ENCODE measurements at regions not wholly inside any gene's neighbourhood (a gene's known extent, or its start where the extent isn't known, plus 50 kb on each side); places are given as distances from the start of the nearest gene placed in this dataset.

DNA sequence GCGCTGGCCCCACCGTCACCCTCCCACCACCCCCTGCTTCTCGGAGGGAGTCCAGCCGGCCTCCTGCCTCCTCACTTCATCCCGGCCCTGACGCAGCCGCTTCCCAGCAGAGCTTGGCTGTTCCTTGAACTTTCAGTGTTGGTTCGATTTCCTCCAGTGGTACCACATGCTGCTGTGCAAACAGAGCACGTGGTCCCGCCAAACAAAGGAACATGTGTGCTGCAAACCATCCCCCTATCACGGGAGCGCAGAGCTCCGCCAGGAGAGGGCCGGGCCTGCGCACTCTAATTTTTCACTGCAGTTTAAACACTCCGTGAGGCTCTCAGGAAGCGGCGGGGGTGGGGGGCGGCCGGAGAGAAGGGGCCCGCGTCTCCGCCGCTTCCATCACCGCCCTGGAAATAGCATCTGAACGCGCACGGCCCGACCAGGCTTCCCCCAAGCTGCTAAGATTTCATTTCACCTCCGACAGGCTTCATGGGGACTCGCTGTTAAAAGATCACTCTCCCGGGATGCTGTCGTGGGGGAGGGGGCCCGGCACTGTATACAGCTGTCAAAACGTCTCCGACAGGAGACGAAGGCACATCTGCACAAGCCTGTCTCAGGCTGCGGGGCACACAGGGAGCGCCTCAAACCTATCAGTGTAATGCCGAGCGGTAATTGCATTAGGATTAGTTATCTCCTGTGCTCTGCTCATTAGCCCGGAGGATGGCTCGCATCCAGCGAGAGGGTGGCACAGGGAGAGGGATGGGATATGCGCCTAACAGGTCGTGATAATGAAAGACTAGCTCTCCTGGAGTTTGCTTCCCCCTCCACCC lies 269.9 kb upstream of the SORL1-AS1 start (continued):
- TF ChIP-seq, protein P1, sequence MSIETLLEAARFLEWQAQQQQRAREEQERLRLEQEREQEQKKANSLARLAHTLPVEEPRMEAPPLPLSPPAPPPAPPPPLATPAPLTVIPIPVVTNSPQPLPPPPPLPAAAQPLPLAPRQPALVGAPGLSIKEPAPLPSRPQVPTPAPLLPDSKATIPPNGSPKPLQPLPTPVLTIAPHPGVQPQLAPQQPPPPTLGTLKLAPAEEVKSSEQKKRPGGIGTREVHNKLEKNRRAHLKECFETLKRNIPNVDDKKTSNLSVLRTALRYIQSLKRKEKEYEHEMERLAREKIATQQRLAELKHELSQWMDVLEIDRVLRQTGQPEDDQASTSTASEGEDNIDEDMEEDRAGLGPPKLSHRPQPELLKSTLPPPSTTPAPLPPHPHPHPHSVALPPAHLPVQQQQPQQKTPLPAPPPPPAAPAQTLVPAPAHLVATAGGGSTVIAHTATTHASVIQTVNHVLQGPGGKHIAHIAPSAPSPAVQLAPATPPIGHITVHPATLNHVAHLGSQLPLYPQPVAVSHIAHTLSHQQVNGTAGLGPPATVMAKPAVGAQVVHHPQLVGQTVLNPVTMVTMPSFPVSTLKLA (IDR thresholded peaks at IDR 0.05): peak; percentile 98
- no peak for TF ChIP-seq CHD4 (IDR thresholded peaks at IDR 0.05; ENCODE audit: borderline replicate concordance, low read length)
- TF ChIP-seq, protein P2, sequence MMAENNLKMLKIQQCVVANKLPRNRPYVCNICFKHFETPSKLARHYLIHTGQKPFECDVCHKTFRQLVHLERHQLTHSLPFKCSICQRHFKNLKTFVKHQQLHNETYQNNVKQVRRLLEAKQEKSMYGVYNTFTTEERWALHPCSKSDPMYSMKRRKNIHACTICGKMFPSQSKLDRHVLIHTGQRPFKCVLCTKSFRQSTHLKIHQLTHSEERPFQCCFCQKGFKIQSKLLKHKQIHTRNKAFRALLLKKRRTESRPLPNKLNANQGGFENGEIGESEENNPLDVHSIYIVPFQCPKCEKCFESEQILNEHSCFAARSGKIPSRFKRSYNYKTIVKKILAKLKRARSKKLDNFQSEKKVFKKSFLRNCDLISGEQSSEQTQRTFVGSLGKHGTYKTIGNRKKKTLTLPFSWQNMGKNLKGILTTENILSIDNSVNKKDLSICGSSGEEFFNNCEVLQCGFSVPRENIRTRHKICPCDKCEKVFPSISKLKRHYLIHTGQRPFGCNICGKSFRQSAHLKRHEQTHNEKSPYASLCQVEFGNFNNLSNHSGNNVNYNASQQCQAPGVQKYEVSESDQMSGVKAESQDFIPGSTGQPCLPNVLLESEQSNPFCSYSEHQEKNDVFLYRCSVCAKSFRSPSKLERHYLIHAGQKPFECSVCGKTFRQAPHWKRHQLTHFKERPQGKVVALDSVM (CRISPR knock-in tag; IDR thresholded peaks at IDR 0.05): peak; percentile 84
- no peak for TF ChIP-seq ZSCAN20 (CRISPR knock-in tag; IDR thresholded peaks at IDR 0.05; ENCODE audit: borderline replicate concordance)
- no peak for TF ChIP-seq SYNCRIP (IDR thresholded peaks at IDR 0.05; ENCODE audit: insufficient read depth, low read depth, low read length)
- TF ChIP-seq HNF4G (IDR thresholded peaks at IDR 0.05; ENCODE audit: borderline replicate concordance, low read depth, low read length): 0 out of 2 replicates have a peak, but pooled peaks have one; percentile 3
- no peak for TF ChIP-seq HNF4G (CRISPR knock-in tag; IDR thresholded peaks at IDR 0.05; ENCODE audit: borderline replicate concordance, low read depth)
- TF ChIP-seq ZNF737 (CRISPR knock-in tag; IDR thresholded peaks at IDR 0.05; ENCODE audit: borderline replicate concordance): no peak
- no peak for TF ChIP-seq ZNF615 (CRISPR knock-in tag; IDR thresholded peaks at IDR 0.05; ENCODE audit: borderline replicate concordance)
- TF ChIP-seq HIVEP1 (CRISPR knock-in tag; IDR thresholded peaks at IDR 0.05): peak; percentile 51; the same call in 1 of the 2 replicates
- TF ChIP-seq, protein P3, sequence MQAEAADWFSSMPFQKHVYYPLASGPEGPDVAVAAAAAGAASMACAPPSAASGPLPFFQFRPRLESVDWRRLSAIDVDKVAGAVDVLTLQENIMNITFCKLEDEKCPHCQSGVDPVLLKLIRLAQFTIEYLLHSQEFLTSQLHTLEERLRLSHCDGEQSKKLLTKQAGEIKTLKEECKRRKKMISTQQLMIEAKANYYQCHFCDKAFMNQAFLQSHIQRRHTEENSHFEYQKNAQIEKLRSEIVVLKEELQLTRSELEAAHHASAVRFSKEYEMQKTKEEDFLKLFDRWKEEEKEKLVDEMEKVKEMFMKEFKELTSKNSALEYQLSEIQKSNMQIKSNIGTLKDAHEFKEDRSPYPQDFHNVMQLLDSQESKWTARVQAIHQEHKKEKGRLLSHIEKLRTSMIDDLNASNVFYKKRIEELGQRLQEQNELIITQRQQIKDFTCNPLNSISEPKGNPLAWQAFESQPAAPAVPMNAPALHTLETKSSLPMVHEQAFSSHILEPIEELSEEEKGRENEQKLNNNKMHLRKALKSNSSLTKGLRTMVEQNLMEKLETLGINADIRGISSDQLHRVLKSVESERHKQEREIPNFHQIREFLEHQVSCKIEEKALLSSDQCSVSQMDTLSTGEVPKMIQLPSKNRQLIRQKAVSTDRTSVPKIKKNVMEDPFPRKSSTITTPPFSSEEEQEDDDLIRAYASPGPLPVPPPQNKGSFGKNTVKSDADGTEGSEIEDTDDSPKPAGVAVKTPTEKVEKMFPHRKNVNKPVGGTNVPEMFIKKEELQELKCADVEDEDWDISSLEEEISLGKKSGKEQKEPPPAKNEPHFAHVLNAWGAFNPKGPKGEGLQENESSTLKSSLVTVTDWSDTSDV (CRISPR knock-in tag; IDR thresholded peaks at IDR 0.05): no peak
- TF ChIP-seq, protein P4, sequence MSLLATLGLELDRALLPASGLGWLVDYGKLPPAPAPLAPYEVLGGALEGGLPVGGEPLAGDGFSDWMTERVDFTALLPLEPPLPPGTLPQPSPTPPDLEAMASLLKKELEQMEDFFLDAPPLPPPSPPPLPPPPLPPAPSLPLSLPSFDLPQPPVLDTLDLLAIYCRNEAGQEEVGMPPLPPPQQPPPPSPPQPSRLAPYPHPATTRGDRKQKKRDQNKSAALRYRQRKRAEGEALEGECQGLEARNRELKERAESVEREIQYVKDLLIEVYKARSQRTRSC (CRISPR knock-in tag; IDR thresholded peaks at IDR 0.05; ENCODE audit: low read depth): no peak
- no peak for TF ChIP-seq ZBTB8A (CRISPR knock-in tag; IDR thresholded peaks at IDR 0.05; ENCODE audit: borderline replicate concordance, low read depth)
- TF ChIP-seq, protein P5, sequence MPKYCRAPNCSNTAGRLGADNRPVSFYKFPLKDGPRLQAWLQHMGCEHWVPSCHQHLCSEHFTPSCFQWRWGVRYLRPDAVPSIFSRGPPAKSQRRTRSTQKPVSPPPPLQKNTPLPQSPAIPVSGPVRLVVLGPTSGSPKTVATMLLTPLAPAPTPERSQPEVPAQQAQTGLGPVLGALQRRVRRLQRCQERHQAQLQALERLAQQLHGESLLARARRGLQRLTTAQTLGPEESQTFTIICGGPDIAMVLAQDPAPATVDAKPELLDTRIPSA (CRISPR knock-in tag; IDR thresholded peaks at IDR 0.05; ENCODE audit: borderline replicate concordance): no peak
- no peak for TF ChIP-seq ZKSCAN1 (IDR thresholded peaks at IDR 0.05; ENCODE audit: low read length)
- TF ChIP-seq, protein P6, sequence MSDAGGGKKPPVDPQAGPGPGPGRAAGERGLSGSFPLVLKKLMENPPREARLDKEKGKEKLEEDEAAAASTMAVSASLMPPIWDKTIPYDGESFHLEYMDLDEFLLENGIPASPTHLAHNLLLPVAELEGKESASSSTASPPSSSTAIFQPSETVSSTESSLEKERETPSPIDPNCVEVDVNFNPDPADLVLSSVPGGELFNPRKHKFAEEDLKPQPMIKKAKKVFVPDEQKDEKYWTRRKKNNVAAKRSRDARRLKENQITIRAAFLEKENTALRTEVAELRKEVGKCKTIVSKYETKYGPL (CRISPR knock-in tag; IDR thresholded peaks at IDR 0.05): peak; percentile 53; the same call in 1 of the 2 replicates
- peak; percentile 74; the same call in 1 of the 2 replicates for TF ChIP-seq ZNF564 (CRISPR knock-in tag; IDR thresholded peaks at IDR 0.05)
- no peak for TF ChIP-seq HHEX (CRISPR knock-in tag; IDR thresholded peaks at IDR 0.05)
- TF ChIP-seq SMARCC2 (IDR thresholded peaks at IDR 0.05): no peak
- TF ChIP-seq, protein P7, sequence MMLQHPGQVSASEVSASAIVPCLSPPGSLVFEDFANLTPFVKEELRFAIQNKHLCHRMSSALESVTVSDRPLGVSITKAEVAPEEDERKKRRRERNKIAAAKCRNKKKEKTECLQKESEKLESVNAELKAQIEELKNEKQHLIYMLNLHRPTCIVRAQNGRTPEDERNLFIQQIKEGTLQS (CRISPR knock-in tag; IDR thresholded peaks at IDR 0.05): no peak

All from HepG2 (cell line).